ENCODE measurements at regions not wholly inside any gene's neighbourhood (a gene's known extent, or its start where the extent isn't known, plus 50 kb on each side); places are given as distances from the start of the nearest gene placed in this dataset.

DNA sequence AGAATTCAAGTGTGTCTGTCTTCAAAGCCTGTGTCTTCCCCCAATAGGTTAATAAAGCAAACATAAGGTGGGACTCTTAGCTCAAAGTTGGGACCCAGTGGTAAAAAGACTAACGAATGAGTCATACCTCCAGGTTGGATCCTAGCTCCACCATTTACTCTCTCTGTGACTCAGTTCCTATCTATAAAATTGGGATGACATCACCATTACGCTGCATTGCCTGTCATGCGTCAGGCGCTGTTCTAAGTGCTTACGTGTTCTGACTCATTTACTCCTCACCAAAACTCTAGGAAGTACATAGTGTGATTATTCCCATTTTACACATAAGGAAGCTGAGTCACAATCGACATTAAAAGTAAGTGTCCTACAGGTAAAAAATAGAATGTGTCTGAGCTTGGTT, 915.8 kb downstream of the VRK1 start:
- TF ChIP-seq, protein P1, sequence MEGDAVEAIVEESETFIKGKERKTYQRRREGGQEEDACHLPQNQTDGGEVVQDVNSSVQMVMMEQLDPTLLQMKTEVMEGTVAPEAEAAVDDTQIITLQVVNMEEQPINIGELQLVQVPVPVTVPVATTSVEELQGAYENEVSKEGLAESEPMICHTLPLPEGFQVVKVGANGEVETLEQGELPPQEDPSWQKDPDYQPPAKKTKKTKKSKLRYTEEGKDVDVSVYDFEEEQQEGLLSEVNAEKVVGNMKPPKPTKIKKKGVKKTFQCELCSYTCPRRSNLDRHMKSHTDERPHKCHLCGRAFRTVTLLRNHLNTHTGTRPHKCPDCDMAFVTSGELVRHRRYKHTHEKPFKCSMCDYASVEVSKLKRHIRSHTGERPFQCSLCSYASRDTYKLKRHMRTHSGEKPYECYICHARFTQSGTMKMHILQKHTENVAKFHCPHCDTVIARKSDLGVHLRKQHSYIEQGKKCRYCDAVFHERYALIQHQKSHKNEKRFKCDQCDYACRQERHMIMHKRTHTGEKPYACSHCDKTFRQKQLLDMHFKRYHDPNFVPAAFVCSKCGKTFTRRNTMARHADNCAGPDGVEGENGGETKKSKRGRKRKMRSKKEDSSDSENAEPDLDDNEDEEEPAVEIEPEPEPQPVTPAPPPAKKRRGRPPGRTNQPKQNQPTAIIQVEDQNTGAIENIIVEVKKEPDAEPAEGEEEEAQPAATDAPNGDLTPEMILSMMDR (IDR thresholded peaks at IDR 0.05; ENCODE audit: borderline replicate concordance, control extremely low read depth, extremely low read depth, insufficient read depth, missing control alignments): no peak
- in situ Hi-C loops (cut with MboI; ENCODE audit: low sequenced_read_pairs, unreplicated experiment): no loop called here
- no peak for DNase-seq (ENCODE audit: low spot score)

DNA sequence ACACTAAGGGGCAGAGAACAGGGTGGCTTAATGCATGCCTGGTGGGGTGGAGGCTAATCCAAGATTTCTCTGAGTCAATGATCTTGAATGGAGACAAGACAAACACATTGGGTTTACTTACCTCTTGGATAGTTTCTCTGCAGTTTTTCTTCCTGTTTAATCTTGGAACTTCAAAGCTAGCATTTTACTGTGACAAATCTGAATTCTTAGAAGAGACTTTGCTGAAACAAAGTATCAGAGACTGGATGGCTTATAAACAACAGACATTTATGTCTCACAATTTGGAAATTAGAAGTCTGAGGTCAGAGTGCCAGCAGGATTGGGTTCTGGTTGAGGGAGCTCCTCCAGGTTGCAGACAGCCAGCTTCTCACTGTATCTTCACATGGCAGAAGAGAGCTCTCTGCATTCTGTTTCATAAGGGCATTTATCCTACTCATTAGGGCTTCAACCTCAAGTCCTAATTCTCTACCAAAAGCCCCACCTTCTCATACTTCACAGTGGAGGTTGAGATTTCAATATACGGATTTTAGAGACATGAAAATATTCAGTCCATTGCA, 921.8 kb downstream of the VRK1 start:
- in situ Hi-C loops (cut with MboI; ENCODE audit: low sequenced_read_pairs, unreplicated experiment): no loop called here
- TF ChIP-seq, protein P1 (IDR thresholded peaks at IDR 0.05; ENCODE audit: borderline replicate concordance, control extremely low read depth, extremely low read depth, insufficient read depth, missing control alignments): no peak
- DNase-seq (ENCODE audit: low spot score): no peak

DNA sequence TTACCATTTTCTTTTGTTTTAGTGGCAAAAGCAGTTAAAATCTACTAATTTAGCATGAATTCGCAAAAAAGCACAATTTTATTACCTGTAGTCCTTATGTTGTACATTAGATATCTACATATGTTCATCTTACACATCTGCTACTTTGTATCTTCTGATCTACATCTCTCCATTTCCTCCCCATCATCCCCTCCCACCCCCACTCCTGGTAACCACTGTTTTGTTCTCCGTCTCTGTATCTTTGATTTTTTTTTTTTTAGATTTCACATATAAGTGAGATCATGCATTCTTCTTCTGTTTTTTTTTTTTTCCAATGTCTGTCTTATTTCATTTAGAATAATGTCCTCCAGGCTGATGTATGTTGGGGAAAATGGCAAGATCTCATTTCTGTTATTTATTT, 922.7 kb downstream of the VRK1 start:
- in situ Hi-C loops (cut with MboI; ENCODE audit: low sequenced_read_pairs, unreplicated experiment): no loop called here

DNA sequence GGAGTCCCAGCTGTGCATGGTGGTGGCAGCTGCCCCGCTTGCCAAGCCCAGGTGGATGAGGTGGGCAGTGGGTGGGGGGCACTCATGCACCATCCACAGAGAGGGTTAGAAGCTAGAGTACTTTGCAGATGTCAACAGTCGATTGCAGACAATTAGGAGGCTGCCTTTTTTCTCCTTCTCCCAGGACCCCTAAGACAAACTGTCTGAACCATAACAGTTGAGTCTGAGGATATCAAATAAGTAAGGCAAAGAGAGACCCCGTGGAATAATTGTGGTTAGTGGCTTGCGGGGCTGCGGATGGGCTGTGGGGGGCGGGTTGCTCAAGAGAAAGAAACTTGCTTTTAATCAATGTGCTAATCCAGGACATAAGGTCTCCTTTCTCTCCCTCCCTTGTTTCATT, 926.2 kb downstream of the VRK1 start:
- in situ Hi-C loops (cut with MboI; ENCODE audit: low sequenced_read_pairs, unreplicated experiment): no loop called here
- no peak for DNase-seq (ENCODE audit: low spot score)
- TF ChIP-seq, protein P1 (IDR thresholded peaks at IDR 0.05; ENCODE audit: borderline replicate concordance, control extremely low read depth, extremely low read depth, insufficient read depth, missing control alignments): no peak

More for the DNA sequence above, 922.7 kb downstream of the VRK1 start:
- TF ChIP-seq, protein P1 (IDR thresholded peaks at IDR 0.05; ENCODE audit: borderline replicate concordance, control extremely low read depth, extremely low read depth, insufficient read depth, missing control alignments): no peak
- DNase-seq (ENCODE audit: low spot score): no peak

DNA sequence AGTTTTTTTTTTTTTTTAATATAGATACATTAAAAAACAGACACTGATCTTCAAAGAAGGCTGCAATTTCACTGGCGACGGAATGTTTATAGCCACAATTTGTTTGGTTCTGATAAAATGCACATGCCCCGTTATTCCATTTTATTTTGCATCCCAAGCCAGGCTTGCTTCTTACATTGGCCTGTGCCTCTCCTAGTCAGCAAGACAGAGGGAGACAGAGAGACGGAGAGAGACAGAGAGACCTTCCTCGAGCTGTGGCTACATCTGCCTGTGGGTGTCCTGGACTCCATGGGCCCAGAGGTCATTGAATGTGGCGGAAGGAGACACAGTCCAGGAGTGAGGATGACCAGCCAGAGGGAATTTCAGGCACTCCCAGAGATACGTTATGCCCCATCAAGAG, 926.6 kb downstream of the VRK1 start:
- TF ChIP-seq, protein P1 (IDR thresholded peaks at IDR 0.05; ENCODE audit: borderline replicate concordance, control extremely low read depth, extremely low read depth, insufficient read depth, missing control alignments): no peak
- in situ Hi-C loops (cut with MboI; ENCODE audit: low sequenced_read_pairs, unreplicated experiment): no loop called here
- no peak for DNase-seq (ENCODE audit: low spot score)

DNA sequence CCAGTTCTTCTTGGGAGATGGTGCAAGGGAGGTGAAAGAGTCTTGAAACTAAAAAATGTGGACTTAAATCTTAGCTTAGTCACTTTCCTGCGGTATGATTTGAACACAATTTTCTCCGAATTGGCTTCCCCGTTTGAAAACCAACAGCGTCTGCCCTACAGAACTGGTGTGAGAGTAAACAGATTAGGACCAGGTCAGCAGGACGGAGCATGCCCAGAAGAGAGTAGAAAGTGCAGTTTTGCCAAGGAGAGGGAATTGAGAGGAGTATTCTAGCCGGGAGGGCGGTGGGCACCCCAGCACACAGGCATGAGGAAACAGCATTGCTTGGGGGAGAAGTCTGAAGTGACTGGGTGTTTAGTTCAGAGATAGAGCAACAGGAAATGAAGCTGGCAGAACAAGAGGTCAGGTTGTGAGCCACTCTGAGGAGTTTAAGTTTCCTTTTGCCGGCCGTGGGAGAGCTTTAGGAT, 927.1 kb downstream of the VRK1 start:
- DNase-seq (ENCODE audit: low spot score): no peak
- TF ChIP-seq, protein P1 (IDR thresholded peaks at IDR 0.05; ENCODE audit: borderline replicate concordance, control extremely low read depth, extremely low read depth, insufficient read depth, missing control alignments): no peak
- in situ Hi-C loops (cut with MboI; ENCODE audit: low sequenced_read_pairs, unreplicated experiment): no loop called here
